Uterus (tissue), 2 donors: ENCODE measurements at regions not wholly inside any gene's neighbourhood (a gene's known extent, or its start where the extent isn't known, plus 50 kb on each side); places are given as distances from the start of the nearest gene placed in this dataset.

Experiments used
- CTCF ChIP-seq, 4 experiments: fragments of 200-600 bp in 2 of 4; fragments of 450-650 bp in 2 of 4; sonication (generic) in 2 of 4; IDR thresholded peaks; one replicate each; pipeline ENCODE4 v1.5.1; 2016 to 2019; ENCODE audit warnings: antibody characterized with exemption in 4 of 4, mild to moderate bottlenecking in 2 of 4, moderate library complexity in 1 of 4
- POLR2A ChIP-seq, 2 donors: fragments of 450-650 bp; IDR thresholded peaks; one replicate each; pipeline ENCODE4 v1.6.1; 2016; ENCODE audit warnings: antibody characterized with exemption in 2 of 2, mild to moderate bottlenecking in 1 of 2, moderate library complexity in 1 of 2

- TF ChIP-seq CTCF (IDR thresholded peaks at IDR 0.05) (no peak), POLR2A (IDR thresholded peaks at IDR 0.05) (no peak)
Observed at GRCh38 chr14:76264384-76264783, 111.6 kb upstream of the ESRRB start.
